HL-60 (cell line): ENCODE measurements at regions not wholly inside any gene's neighbourhood (a gene's known extent, or its start where the extent isn't known, plus 50 kb on each side); places are given as distances from the start of the nearest gene placed in this dataset.
"Not testable (repeated sequence)": the region's sequence is repeated elsewhere in the genome, so short reads cannot be mapped to it uniquely, and the experiment has no call there.

Experiments used
- DNase-seq, 2 experiments: peaks; one replicate each; pipeline ENCODE4 v3.0.0-alpha.2; 2010 to 2020; ENCODE audit warnings: low read depth in 1 of 2, low spot score in 1 of 2
- H3K27ac ChIP-seq: fragments of 250-450 bp; sonication (Bioruptor Pico); replicated peaks from 2 replicates; pipeline ENCODE4 v1.5.1; 2020; ENCODE audit warnings: mild to moderate bottlenecking, moderate library complexity
- H3K27me3 ChIP-seq: fragments of 250-450 bp; sonication (Bioruptor Pico); 2 replicates; pipeline ENCODE4 v1.5.1; 2021; ENCODE audit warnings: mild to moderate bottlenecking, moderate library complexity; ENCODE audit not compliant: insufficient read depth, poor library complexity, severe bottlenecking
- H3K4me3 ChIP-seq: replicated peaks from 2 replicates; pipeline ENCODE4 v1.5.1; 2011; ENCODE audit warnings: mild to moderate bottlenecking, control low read depth, low read length; ENCODE audit not compliant: insufficient read depth
- CTCF ChIP-seq: IDR thresholded peaks from one replicate; pipeline ENCODE4 v1.5.1; 2011; ENCODE audit warnings: low read length, control low read depth, inconsistent platforms; ENCODE audit not compliant: insufficient read depth
- GABPA ChIP-seq: IDR thresholded peaks from 2 replicates; pipeline ENCODE4 v1.6.1; 2012; ENCODE audit warnings: low read depth
- POLR2AphosphoS5 ChIP-seq: IDR thresholded peaks from 2 replicates; pipeline ENCODE4 v1.6.1; 2012; ENCODE audit warnings: low read depth
- REST ChIP-seq: IDR thresholded peaks from 2 replicates; pipeline ENCODE4 v1.6.1; 2012; ENCODE audit warnings: low read depth; ENCODE audit not compliant: insufficient replicate concordance
- SPI1 ChIP-seq: IDR thresholded peaks from 2 replicates; pipeline ENCODE4 v1.6.1; 2012; ENCODE audit warnings: low read depth, mild to moderate bottlenecking, borderline replicate concordance

- Histone ChIP-seq H3K4me3 (no peak overlapping the region), H3K27ac (no peak overlapping the region), H3K27me3 (no peaks in the 10 kb centered on the region)
- no peak for DNase-seq
- TF ChIP-seq SPI1: no peak
- no peak for TF ChIP-seq REST
- no peak for TF ChIP-seq CTCF
- TF ChIP-seq GABPA: no peak
- TF ChIP-seq POLR2AphosphoS5: no peak
Measured at GRCh38 chr6:67112120-67112519, 1405.1 kb upstream of the EYS start.

GRCh38 chr6:67102743-67103142 is 1395.7 kb upstream of the EYS start:
- TF ChIP-seq CTCF (no peak), GABPA (no peak), SPI1 (no peak)
- no peak for DNase-seq
- Histone ChIP-seq H3K4me3 (no peak overlapping the region), H3K27ac (no peak overlapping the region), H3K27me3 (no peaks in the 10 kb centered on the region)

GRCh38 chr6:67095618-67096226 is 1388.7 kb upstream of the EYS start:
- not testable (repeated sequence) for H3K27me3 ChIP-seq, H3K4me3 ChIP-seq, DNase-seq, H3K27ac ChIP-seq

- H3K27ac ChIP-seq: no peak overlapping the region
- DNase-seq: no peak
- no peak for TF ChIP-seq POLR2AphosphoS5
- no peak for TF ChIP-seq CTCF
- no peak for TF ChIP-seq REST
- TF ChIP-seq GABPA: no peak
- TF ChIP-seq SPI1: no peak
- H3K4me3 ChIP-seq: no peak overlapping the region
- H3K27me3 ChIP-seq: no peaks in the 10 kb centered on the region
Measured at GRCh38 chr6:67094431-67094946, 1387.5 kb upstream of the EYS start.
